ENCODE measurements at regions not wholly inside any gene's neighbourhood (a gene's known extent, or its start where the extent isn't known, plus 50 kb on each side); places are given as distances from the start of the nearest gene placed in this dataset.

GRCh38 chrX:121163443-121163842, 116.0 kb downstream of the GLUD2 start:
- intact Hi-C loops (cut with DNase I; ENCODE audit: low total_unique reads): no loop called here
- no peak overlapping the region for H3K4me3 ChIP-seq (ENCODE audit: low read depth, poor library complexity, severe bottlenecking)
- TF ChIP-seq CTCF (IDR thresholded peaks at IDR 0.05) (no peak), POLR2A (IDR thresholded peaks at IDR 0.05) (no peak)
- DNase-seq (ENCODE audit: low spot score in 2 of 2): no peak
- WGBS, 2 donors: 89 to 96% methylated on average over 6 of the region's 6 CpGs

- DNase-seq (ENCODE audit: low spot score in 2 of 2): no peak
- TF ChIP-seq CTCF (IDR thresholded peaks at IDR 0.05): no peak
- no peak for TF ChIP-seq POLR2A (IDR thresholded peaks at IDR 0.05)
- intact Hi-C loops (cut with DNase I; ENCODE audit: low total_unique reads): no loop called here
- no peak overlapping the region for H3K4me3 ChIP-seq (ENCODE audit: low read depth, poor library complexity, severe bottlenecking)
- 48 to 56% methylated on average over 2 of the region's 2 CpGs for WGBS, 2 donors
Measured at GRCh38 chrX:121165930-121166359, 118.5 kb downstream of the GLUD2 start.

DNA sequence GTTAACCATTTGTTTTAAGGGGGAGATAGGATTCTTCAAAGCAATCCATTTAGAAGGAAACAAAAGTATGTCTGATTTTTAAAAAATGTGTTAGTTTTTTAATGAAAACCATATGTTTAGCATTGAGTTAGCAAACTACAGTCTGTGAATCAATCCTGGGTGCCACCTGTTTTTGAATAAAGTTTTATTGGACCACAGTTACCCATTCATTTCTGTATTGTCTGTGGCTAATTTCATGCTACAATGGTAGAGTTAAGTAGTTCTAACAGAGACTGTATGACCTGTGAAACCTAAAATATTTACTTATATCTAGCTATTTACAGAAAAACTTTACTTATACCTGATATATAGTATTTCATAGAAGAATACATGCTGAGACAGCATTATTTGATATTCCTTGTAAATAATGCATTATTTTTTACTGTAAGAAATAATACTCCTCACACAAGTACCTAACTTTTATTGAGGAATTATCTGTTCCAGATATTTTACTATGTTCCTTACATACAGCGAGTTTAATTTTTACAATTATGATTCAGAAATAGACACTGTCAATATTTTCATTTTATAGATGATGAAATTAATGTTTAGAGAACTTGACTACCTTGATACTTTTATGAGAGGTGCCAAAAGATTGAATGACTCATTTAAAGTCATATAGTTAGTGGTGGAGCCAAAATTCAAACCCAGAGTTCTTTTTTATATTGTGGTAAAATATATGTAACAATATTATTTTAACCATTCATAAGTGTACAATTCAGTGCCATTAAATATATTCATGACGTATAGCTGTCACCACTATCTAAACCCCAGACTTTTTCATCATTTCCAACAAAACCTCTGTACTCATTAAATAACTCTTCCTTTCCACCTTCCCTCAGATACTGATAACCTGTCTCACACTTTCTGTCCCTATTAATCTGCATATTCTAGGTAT, 122.0 kb downstream of the GLUD2 start:
- WGBS, 2 donors: 67% methylated on average over 2 of the region's 2 CpGs
- no peak overlapping the region for H3K4me3 ChIP-seq (ENCODE audit: low read depth, poor library complexity, severe bottlenecking)
- no peak for TF ChIP-seq CTCF (IDR thresholded peaks at IDR 0.05)
- no peak for TF ChIP-seq POLR2A (IDR thresholded peaks at IDR 0.05)
- no peak for DNase-seq (ENCODE audit: low spot score in 2 of 2)
- intact Hi-C loops (cut with DNase I; ENCODE audit: low total_unique reads): no loop called here

- no peak for DNase-seq (ENCODE audit: low spot score in 2 of 2)
- no peak for TF ChIP-seq CTCF (IDR thresholded peaks at IDR 0.05)
- no peak for TF ChIP-seq POLR2A (IDR thresholded peaks at IDR 0.05)
- 84 to 90% methylated on average over 2 of the region's 2 CpGs for WGBS, 2 donors
- intact Hi-C loops (cut with DNase I; ENCODE audit: low total_unique reads): no loop called here
- no peak overlapping the region for H3K4me3 ChIP-seq (ENCODE audit: low read depth, poor library complexity, severe bottlenecking)
Measured at GRCh38 chrX:121172703-121173102, 125.3 kb downstream of the GLUD2 start.

DNA sequence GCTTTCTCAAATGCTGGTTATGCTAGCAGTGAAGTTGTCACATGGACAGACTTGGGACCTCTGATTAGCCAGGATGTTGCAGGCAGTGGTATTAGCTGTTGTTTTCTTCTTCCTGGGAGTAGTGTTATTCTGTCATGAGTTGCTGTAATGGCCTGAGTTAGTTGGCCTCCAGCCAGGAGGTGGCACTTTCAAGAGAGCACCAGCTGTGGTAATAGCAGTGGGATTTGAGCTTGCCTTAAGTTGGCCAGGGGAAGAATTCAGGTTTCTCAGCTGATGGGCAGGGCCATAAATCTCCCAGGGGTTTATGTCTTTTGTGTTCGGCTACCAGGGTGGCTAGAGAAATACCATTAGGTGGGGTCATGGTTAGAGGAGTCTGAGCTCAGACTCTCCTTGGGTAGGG, 132.6 kb downstream of the GLUD2 start:
- H3K4me3 ChIP-seq (ENCODE audit: low read depth, poor library complexity, severe bottlenecking): no peak overlapping the region
- no peak for DNase-seq (ENCODE audit: low spot score in 2 of 2)
- intact Hi-C loops (cut with DNase I; ENCODE audit: low total_unique reads): no loop called here
- WGBS, 2 donors: 87% methylated on average over 1 of the region's 1 CpG; no CpG with 5 or more reads in 1 of the 2 donors
- no peak for TF ChIP-seq CTCF (IDR thresholded peaks at IDR 0.05)
